Right lobe of liver (tissue), 4 donors: ENCODE measurements at regions not wholly inside any gene's neighbourhood (a gene's known extent, or its start where the extent isn't known, plus 50 kb on each side); places are given as distances from the start of the nearest gene placed in this dataset.

Source experiments
- CTCF ChIP-seq, 4 donors: fragments of 200-600 bp in 3 of 4; fragments of 450-650 bp in 1 of 4; IDR thresholded peaks; one replicate each; pipeline versions ENCODE4 v1.5.1 to v1.8.0; 2016 to 2022; ENCODE audit warnings: antibody characterized with exemption in 4 of 4, mild to moderate bottlenecking in 2 of 4
- POLR2A ChIP-seq: fragments of 450-650 bp; IDR thresholded peaks from one replicate; pipeline ENCODE4 v1.6.1; 2017; ENCODE audit warnings: antibody characterized with exemption, mild to moderate bottlenecking
- donor health status: DM: no; HTN: no; CAD: no.
- donor health status: DM: no; HTN: no; CAD: no.
- donor health status: DM: no; HTN: yes; CAD: no.

GRCh38 chr4:95732061-95732460 is 107.8 kb upstream of the PDHA2 start:
- TF ChIP-seq CTCF (IDR thresholded peaks at IDR 0.05) (no peak), POLR2A (no peak)
